Panc1 (cell line): ENCODE measurements at regions not wholly inside any gene's neighbourhood (a gene's known extent, or its start where the extent isn't known, plus 50 kb on each side); places are given as distances from the start of the nearest gene placed in this dataset.

Experiments
- ATAC-seq: fragments of 200-7000 bp; cut with Tn5 transposase; 2 replicates; pipeline ENCODE4 v1.9.1; 2020; ENCODE audit warnings: mild to moderate bottlenecking, moderate library complexity
- BruUV-seq: library from RNA; stranded (reverse); fragments of 400-500 nt; replicated peaks from 2 replicates; lab custom pipeline; 2021; lab: Mats Ljungman, UMichigan
- CTCF ChIA-PET: fragments of 300-600 bp; sonication (Branson Sonifier 250); formaldehyde crosslinking; loops from one replicate; lab custom pipeline; 2022; ENCODE audit warnings: antibody characterized with exemption; lab: Charles Lee
- POLR2A ChIA-PET: fragments of 300-600 bp; sonication (Branson Sonifier 250); formaldehyde crosslinking; loops from one replicate; lab custom pipeline; 2022; ENCODE audit warnings: antibody characterized with exemption; lab: Charles Lee
- DNase-seq: peaks from one replicate; pipeline ENCODE4 v3.0.0-alpha.2; 2010; ENCODE audit warnings: low read depth, low spot score
- H3K27ac ChIP-seq: 2 replicates; pipeline ENCODE4 v1.5.1; 2011; ENCODE audit warnings: mild to moderate bottlenecking, low read length, inconsistent platforms
- H3K27me3 ChIP-seq: fragments of 200-500 bp; sonication (Bioruptor generic); 2 replicates; pipeline ENCODE4 v1.6.0; 2014; ENCODE audit warnings: low read length, inconsistent platforms; ENCODE audit not compliant: control insufficient read depth, insufficient read depth
- H3K36me3 ChIP-seq: fragments of 200-500 bp; sonication (Bioruptor generic); 2 replicates; pipeline ENCODE4 v1.5.1; 2014; ENCODE audit warnings: inconsistent platforms, mild to moderate bottlenecking, low read length, moderate library complexity; ENCODE audit not compliant: control insufficient read depth, insufficient read depth
- H3K4me1 ChIP-seq: 2 replicates; pipeline ENCODE4 v1.5.1; 2011; ENCODE audit warnings: inconsistent platforms, mild to moderate bottlenecking, low read length, moderate library complexity; ENCODE audit not compliant: control insufficient read depth, insufficient read depth
- H3K4me3 ChIP-seq, 2 experiments: 2 replicates each; pipeline ENCODE4 v1.5.1; 2011 to 2012; ENCODE audit warnings: low read depth in 2 of 2, low read length in 2 of 2, mild to moderate bottlenecking in 2 of 2, inconsistent platforms in 1 of 2, moderate library complexity in 1 of 2
- H3K9me3 ChIP-seq: fragments of 200-500 bp; sonication (Bioruptor generic); 2 replicates; pipeline ENCODE4 v1.5.1; 2014; ENCODE audit warnings: low read depth, mild to moderate bottlenecking, inconsistent platforms, low read length, moderate library complexity; ENCODE audit not compliant: control insufficient read depth, insufficient read depth
- CTCF ChIP-seq: fragments of 450-650 bp; IDR thresholded peaks from 2 replicates; pipeline ENCODE4 v1.5.1; 2017; ENCODE audit warnings: mild to moderate bottlenecking
- POLR2AphosphoS5 ChIP-seq: IDR thresholded peaks from 2 replicates; pipeline ENCODE4 v1.6.1; 2012; ENCODE audit warnings: mild to moderate bottlenecking, low read depth, low read length, moderate library complexity
- REST ChIP-seq, 2 experiments: IDR thresholded peaks; 2 replicates each; pipeline ENCODE4 v1.6.1; 2011 to 2012; ENCODE audit warnings: low read depth in 2 of 2, control low read depth in 1 of 2, low read length in 1 of 2, mild to moderate bottlenecking in 1 of 2, moderate library complexity in 1 of 2; ENCODE audit not compliant: insufficient read depth in 1 of 2
- SIN3A ChIP-seq: IDR thresholded peaks from 2 replicates; pipeline ENCODE4 v1.6.1; 2012; ENCODE audit warnings: low read depth, mild to moderate bottlenecking, low read length, moderate library complexity, borderline replicate concordance; ENCODE audit not compliant: insufficient read depth
- TCF7L2 ChIP-seq: IDR thresholded peaks from 2 replicates; pipeline ENCODE4 v1.6.1; 2011; ENCODE audit warnings: mild to moderate bottlenecking, low read depth, low read length, inconsistent platforms
- in situ Hi-C: cut with HindIII; loops from 2 replicates; pipeline ENCODE4 v1.10.0; 2016; ENCODE audit warnings: low sequenced_read_pairs, low pct_unique_long_range_greater_than_20kb
- intact Hi-C: fragments of 100-400 bp; cut with micrococcal nuclease; formaldehyde crosslinking; loops from one replicate; pipeline ENCODE4 v1.10.0; 2022; ENCODE audit not compliant: unreplicated experiment

- in situ Hi-C loops (no loop called here), intact Hi-C loops (no loop called here)
- BruUV-seq = no TSS peak
- Histone ChIP-seq H3K36me3 (no peaks in the 10 kb centered on the region), H3K27me3 (no peaks in the 10 kb centered on the region), H3K9me3 (no peaks in the 10 kb centered on the region), H3K27ac (no peak overlapping the region), H3K4me1 (no peaks in the 10 kb centered on the region), H3K4me3 (no peak overlapping the region)
- ATAC-seq (no peak), DNase-seq (no peak)
- TF ChIP-seq SIN3A (no peak), REST (IDR thresholded peaks at IDR 0.05; ENCODE audit: insufficient read depth in 1 of 2, low read depth in 2 of 2, low read length in 1 of 2) (no peak), TCF7L2 (no peak), CTCF (no peak), POLR2AphosphoS5 (no peak)
- ChIA-PET POLR2A (no interaction called here), CTCF (no interaction called here)
These were observed 492.0 kb upstream of the MAGEB18 start for GRCh38 chrX:25646156-25646555.

- Histone ChIP-seq H3K27ac (no peak overlapping the region), H3K4me1 (no peaks in the 10 kb centered on the region), H3K27me3 (no peaks in the 10 kb centered on the region), H3K36me3 (no peaks in the 10 kb centered on the region), H3K9me3 (no peaks in the 10 kb centered on the region), H3K4me3 (no peak overlapping the region)
- in situ Hi-C loops (no loop called here), intact Hi-C loops (no loop called here)
- ChIA-PET POLR2A (no interaction called here), CTCF (no interaction called here)
- no TSS peak for BruUV-seq
- TF ChIP-seq CTCF (no peak), TCF7L2 (no peak), REST (IDR thresholded peaks at IDR 0.05; ENCODE audit: insufficient read depth in 1 of 2, low read depth in 2 of 2, low read length in 1 of 2) (no peak), POLR2AphosphoS5 (no peak), SIN3A (no peak)
- ATAC-seq (no peak), DNase-seq (no peak)
These were observed 489.4 kb upstream of the MAGEB18 start for GRCh38 chrX:25648790-25649189.
